Muscle of back (tissue), 3 donors: ENCODE measurements at regions not wholly inside any gene's neighbourhood (a gene's known extent, or its start where the extent isn't known, plus 50 kb on each side); places are given as distances from the start of the nearest gene placed in this dataset.

Experiments used
- DNase-seq, 3 donors: peaks; one replicate each; pipeline versions ENCODE4 v3.0.0 to v3.0.0-alpha.2; 2013

DNA sequence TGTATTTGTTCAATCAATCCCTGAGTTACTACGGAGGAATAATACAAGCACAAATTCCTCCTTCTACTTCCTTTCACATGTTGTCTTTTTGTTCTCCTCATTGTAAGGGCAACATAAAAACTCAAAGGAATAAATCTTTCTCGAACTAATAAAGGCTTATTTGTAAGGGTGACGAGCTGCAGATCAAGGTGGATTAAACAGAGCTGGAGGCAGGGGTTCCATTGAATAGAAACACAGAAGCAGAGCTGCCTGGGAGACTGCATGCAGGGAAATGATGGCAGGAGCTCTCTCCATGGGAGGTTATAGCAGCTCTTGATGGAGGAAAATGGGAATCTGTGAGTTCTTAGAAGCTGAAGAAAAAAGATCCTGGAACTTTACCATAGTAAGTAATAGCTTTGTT lies 160.2 kb downstream of the CYYR1 start:
- DNase-seq: no peak

DNA sequence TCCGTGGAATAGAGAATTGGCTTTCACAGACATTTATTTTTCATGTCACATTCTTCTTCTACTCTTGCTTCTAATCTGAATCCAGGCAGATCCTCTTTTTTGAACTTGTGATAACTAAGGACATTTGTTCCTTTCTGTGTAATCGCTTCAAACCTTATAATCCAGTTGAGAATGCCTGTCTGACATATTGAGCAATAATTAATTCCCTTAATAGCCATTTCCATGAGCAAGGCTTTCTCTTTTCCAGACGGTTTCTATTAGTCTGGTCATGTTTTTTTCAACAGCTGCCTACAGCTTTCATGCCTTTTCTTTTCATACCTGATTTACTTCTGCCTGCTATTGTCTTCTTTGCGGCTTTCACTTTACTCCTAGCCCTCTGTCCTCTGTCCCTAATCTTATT lies 163.4 kb downstream of the CYYR1 start:
- DNase-seq: peak in 1 of 3 donors; percentile 25

DNA sequence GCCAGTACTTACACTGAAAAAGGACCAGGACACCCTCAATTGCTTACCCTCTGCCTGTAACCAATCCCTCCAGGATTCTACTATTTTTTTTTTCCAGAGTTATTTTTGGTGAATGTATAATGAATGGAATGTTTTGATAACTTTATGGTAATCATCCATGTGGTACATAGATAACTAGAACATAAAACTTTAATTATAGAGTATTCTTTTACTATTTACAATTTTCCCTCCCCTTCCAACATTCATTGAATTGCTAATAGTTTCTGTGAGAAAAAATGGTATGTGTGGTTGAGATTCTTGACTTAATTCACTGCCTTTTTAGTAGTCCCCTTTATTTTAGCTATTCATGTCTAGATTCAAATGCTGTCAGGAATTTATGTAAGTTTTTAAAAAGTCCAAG lies 164.6 kb downstream of the CYYR1 start:
- DNase-seq: no peak

DNA sequence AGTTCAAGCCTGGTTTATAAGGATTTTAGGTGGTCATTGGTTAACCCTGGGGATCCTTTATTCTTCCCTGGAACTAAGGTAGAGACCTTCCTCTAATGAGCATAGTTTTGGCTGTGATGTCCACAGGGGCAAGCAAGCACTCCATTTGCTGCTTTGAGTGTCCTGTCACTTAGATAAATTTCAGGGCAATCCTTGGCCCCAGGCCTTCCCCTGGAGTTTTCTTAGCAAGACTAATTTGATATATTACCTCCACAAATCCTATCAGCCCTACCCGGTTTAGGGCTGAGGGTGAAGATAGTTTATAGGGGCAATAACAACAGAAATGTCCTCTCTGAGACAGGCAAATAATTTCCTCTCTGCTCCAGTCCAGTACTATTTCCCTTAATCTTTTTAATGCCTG lies 166.6 kb downstream of the CYYR1 start:
- DNase-seq: no peak

DNA sequence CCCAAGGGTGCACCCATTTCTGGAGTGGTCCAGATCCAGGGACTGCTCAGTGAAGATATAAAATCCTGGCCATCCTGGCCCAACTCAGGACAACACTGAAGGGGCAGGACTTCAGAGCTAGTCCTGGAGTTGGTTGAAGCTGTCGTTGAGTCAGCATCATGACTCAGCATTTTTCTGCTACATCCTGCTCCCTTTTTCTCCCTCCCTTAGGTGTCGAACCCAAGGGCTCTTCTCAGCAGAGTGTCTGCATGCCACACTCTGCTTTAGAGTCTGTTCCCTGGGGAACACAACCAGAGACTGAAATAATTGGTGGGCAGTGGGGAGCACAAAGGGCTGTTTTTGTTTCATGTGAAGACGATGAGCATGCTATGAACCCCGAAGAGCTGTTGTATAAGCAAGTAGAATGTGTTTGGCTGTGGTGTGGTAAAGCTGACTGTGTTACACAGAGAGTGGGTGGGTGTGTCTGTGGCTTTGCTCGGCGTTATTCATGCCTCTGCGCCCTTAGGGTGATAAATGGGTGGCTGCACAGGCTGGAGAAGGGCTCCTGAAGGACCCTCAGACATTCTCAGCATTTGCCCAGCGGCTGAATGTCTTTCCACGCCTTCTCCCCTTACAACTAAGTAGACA lies 167.2 kb downstream of the CYYR1 start:
- DNase-seq: peak in 2 of 3 donors; percentile 22 to 68

DNA sequence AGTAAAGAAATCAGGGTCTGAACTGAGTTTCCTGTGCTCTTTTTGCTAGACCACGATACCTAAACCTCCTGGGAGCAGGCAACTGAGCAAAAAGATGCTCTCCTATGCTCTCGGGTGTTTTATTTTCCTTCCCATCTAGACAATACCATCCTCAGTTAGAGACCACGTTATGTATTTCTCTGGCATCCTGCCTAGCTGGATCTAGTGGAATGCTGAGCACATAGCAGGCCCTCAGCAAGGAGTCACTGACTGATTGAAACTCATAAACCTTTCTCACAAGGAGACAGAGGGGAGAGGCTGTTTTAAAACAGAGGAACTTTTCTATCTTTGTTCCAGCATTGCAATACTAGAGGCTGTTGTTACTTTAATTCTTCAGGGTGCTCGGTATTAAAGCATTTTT lies 168.0 kb downstream of the CYYR1 start:
- DNase-seq: peak in 1 of 3 donors; percentile 48

DNA sequence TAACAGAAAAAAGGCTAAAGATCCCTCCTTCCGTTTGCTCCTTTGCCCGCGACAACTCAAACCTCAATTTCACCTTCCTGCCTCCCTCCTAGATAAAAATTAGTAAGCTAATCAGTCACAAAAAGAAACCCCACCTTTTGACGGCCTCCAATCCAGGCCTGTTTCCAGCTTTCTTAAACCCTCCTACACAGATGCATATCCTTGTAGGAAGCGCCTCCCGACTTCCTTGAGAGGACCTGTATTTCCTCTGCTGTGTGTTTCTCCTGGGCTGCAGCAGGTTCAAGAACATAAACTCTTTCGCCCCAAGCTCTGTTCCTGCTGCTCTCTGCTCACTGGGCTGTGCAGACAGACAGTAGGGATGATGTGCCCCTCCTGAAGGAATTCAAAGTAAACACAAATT lies 168.8 kb downstream of the CYYR1 start:
- no peak for DNase-seq

DNA sequence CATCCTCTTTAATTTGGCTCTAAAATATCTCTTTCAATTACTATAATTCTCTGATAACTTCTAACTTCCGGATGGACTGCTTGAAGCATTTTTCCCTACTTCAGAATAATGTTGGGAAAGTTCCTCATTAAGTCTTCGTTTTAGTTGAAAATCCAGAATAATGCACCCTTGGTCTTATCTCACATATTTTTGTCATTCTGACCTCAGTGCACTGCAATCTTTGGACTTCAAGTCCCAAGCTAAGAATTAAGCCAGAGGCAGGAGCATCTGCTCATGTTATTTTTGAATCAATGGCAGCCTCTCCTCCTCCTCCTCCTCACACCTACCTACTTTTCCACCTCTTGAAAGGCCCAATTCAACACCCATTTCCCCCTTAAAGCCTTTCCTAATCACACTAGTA lies 169.8 kb downstream of the CYYR1 start:
- no peak for DNase-seq

DNA sequence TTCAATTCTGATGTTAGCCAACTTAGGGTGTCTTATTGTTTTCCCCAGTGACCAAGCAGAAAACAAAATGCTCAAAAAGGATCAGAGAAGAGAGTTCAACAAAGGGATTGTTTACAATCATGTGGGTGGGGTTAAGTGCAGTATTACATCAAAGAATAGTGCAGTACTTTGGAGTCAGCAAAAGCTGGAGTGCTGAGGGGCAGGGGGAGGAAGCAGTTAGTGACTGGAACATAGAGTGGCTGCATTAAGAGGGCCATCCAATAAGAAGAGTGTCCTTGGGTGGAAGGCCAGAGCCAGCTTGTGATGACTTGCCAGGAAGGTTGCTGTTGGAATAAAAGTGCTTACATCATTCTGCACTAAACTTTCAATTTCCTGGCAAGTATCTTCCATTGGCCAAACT lies 175.5 kb downstream of the CYYR1 start:
- DNase-seq: no peak

DNA sequence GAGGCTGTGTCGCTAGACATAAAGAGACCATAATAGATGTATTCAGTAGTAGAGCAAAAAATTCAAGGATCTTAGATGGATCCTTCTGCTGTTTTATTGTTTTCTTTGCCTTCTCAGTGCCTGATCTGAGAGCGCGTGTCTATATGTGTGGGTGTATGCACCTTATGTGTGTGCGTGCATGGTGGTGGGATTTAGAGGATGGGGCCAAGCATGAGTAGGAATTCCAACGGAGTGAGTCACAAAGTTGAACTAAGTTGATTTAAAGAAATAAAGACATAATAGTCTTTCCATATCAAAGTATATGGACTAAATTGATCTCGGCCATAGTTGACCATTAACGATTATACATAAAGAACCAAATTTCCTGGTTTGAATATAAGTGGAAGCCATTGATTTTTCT lies 178.7 kb downstream of the CYYR1 start:
- DNase-seq: no peak

DNA sequence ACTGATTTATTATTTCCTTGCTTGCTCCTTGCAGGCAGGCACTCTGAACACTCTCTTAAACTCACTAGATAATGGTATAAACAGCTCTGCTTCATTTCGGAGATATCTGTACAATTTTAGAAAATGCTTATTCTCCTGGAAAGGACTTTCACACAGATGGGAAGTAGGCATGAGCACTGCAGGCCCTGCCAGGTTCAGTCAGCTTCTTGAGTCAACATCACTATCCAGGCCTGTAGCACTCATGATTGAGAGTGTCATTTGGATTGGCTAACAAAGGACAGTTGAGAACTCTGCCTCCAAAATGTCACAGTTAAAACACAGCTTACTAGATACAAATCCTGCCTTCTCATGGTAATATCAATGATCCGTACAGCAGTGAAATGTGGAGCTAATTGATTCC lies 181.9 kb downstream of the CYYR1 start:
- DNase-seq: no peak

DNA sequence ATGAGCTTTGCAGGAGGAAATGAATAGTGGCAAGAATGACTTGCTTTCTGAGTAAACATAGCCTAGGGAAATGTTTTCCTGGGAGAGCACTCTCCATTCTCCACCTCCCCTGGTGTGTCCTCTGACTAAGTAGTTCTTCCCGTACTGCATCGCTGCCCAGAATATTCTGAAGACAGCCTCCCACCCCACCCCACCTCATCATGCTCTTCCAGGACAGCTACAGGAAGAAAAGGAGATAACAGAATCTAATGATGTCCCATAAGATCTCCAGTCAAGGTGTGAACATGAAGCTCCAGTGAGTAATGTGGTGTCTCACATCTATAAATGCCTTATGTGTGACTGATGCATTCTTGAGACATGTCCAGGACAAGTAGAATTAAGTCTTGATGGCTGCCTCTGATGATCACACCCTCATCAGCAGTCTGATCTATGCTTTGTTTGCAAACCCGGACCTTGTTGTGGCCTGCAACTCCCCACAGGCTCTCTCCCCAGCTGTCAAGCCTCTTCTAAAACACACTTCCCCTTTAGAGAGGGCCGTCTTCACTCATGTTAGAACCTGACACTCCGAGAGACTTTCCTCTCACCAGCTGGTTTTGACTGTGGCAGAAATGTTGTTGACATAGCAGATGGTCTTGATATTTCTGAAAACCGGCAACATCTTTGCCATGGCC lies 183.0 kb downstream of the CYYR1 start:
- peak in 2 of 3 donors; percentile 22 to 78 for DNase-seq

DNA sequence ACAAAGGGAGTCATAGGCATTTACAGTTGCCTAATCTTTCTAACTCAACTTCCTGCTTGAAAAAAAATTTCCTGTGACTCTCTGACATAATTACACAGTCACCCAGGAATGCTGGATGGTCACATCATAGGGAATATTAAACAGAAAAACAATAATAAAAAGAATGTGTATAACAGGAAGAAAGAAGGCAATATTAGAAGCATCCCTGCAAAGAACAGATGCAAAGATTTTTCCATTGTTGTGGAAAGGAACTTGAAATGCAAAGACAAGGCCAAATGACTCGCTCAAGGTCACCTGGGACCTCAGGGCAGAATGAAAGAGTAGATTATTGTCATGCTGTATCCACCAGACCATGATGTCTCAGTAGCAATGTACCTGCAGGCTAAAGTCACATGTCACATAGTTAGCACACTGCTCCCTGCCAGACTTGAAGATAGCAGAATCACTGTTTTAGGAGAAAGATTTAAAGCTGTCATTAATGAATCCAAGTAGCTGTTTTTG lies 184.3 kb downstream of the CYYR1 start:
- no peak for DNase-seq

DNA sequence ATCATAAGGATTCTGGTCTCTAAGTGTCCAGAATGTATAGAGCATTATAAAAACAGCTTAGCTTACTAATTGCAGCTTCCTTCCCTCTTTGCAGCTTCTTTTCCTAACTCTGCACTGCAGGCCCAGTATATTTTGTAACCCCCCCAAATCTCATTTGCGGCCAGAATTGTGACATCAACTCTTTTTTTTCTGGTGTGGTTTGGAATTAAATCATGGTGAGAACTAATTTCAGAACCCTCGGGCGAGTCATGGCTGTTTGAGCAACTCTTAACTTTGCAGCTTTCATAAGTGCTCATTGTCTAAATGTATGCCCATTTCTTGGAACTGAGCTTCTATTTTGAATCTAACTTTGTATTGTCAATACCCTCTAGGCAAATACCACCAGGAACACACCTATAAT lies 187.4 kb downstream of the CYYR1 start:
- DNase-seq: no peak

DNA sequence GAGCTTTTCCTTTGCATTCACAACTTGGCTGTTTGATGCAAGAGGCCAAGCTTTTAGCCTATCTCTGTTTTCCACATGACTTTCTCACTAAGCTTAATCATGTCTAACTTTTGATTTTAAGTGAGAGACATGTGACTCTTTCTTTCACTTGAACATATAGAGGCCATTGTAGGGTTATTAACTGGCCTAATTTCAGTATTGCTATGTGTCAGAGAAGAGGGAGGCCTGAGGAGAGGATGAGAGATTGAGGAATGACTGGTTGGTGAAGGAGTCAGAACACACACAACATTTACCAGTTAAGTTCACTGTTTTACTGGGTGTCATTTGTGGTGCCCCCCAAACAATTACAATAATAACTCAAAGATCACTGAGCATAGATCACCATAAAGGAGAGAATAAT lies 193.5 kb downstream of the CYYR1 start:
- DNase-seq: no peak

DNA sequence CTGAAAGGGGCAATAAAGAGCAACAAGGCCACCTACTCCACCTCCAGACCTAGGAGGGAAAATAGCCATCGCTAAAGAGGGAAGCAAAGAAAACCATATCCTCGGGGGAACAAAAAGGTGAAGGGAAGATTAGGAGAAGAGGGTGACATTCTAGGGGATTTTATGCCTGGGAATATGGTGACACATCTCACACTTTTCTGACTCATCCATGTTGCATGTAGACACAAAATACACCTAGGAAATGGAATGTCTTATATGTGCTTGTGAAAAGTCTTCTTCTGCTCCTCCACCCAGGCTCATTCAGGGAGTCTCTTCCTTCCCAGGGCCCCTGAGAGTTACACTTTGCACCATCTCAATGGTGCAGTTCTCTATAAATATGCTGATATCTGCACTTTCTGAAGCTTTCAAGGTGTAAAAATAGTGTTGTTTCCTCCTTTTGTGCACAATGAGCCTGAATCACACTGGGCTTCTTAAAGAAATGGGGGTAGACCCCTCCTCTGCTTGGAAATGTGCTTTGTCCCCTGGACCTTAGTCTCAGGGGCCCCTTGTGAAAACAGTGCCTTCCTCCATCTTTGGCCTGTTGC lies 195.9 kb downstream of the CYYR1 start:
- DNase-seq: no peak

DNA sequence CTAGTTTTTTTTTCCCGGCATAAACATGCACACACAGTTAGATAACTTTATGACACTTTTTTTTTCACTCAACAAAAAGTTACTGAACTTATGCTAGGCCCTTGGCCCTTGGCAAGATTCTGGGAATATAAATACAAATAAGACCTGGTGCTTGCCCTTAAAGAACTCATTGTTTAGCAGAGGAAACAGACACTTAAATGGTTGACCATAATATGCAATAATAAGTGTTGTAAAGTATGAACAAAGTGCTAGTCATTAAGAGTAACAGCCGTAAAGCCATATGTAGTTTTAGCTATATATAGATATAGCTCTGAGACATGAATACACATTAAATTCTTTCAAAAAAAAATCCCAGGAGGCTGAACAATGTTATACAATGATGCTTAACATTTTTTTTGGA lies 198.3 kb downstream of the CYYR1 start:
- no peak for DNase-seq

DNA sequence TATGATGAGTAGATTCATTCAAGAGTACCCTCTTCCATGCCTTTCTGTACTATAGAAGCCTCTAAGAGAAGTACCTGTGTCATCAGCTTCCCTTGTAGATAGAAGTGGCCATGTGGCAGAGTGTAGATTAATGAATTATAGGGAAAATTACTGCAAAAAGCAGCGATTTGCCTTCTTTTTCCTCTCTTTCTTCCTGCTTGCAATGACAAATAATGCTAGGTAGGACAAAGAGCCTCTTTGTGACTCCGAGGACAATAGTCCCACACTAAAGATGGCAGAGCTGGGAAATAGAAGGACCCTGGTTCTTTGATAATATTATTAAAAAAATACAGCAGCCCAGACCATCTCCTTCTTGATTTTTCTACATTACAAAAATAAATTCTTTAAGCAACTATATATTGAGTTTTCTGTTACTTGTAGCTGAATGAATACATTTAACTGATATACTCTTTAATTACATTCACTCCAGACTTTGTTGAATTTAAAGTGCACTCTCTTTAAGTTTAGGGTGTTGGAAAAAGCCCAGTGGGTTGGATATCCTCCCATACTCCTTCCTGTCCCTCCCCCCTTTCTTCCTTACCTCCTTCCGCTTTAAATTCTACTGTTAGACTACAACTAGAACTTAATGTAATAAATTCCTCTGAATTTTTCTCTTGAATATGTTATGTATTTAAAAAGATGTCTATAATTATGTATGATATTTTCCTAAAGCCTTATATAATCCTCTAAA lies 198.2 kb upstream of the APP start:
- no peak for DNase-seq

DNA sequence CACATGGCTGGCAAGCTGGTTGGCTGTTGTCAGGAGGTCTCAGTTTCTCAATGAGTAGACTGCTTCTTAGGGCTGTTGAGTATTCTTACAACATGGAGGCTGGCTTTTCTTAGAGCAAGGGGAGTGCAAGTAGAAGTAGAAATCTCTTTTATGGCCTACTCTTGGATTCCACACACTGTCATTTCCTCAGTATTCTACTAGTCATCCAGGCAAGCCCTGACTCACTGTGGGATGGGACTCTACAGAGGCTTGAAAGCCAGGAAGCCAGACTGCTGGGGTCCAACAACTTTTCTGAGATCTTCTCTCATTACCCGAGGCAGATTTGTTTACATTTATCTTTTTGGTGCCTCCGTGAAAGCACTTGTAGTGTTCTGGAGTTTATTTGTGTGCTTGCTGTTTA lies 196.2 kb upstream of the APP start:
- no peak for DNase-seq

DNA sequence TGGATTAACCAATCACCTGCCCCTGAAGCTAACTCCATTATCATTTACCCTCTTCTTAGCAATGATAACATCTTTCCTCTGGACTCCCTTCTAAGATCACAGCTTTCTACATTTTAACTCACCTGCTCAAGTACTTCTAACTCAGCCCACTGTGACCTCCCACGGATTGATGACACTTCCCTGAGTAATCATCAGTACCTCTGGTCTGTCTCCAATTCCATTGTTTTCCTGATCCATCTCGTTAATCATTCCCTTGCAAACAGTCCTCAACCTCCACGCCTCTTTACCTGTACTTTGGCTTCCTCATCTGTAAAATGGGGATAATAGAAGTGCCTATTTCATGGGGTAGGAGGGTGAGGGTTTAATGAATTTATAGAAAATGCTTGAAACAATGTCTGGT lies 195.3 kb upstream of the APP start:
- no peak for DNase-seq

DNA sequence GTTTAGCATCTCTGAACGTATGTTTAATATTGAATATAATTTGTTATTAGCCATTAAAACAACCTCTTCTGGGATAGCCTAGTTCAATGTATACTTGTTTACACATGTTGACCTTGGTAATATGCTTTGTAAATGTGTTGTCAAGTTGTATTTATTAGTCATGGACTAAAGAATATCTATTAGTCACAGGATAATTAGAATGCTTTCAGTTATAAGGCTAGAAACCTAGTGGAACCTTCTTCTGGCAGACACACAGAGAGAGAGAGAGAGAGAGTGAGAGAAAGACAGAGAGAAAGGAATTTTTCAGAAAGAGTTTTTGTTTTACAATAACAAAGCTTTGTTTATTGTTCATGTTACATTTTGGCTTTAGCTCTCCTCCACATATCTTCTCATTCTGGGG lies 181.1 kb upstream of the APP start:
- no peak for DNase-seq

DNA sequence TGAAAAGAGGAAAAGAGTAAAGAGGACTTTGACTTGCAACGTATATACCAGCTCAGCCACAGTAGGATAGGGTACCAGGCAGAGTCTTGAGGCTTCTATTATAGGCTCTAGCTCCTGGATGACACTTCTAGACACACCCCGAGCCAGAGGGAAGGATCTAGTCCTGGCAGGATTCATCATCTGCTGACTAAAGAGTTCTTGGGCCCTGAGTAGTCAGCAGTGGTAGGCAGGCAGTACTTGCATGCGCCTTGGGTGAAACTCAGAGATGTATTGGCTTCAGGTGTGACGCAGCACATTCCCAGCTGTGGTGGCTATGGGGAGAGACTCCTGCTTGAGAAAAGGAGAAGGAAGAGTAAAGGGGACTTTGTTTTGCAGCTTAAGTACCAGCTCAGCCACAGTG lies 162.3 kb upstream of the APP start:
- DNase-seq: no peak
